GM21737 (cell line): ENCODE measurements at regions not wholly inside any gene's neighbourhood (a gene's known extent, or its start where the extent isn't known, plus 50 kb on each side); places are given as distances from the start of the nearest gene placed in this dataset.

Experiments
- ATAC-seq: cut with Tn5 transposase; IDR thresholded peaks from one replicate; pipeline ENCODE4 v1.9.1; 2021; ENCODE audit warnings: mild to moderate bottlenecking, moderate library complexity; ENCODE audit not compliant: unreplicated experiment

GRCh38 chr21:43318841-43319781, 107.8 kb downstream of the SIK1 start:
- ATAC-seq = no peak

GRCh38 chr21:43318368-43318767, 108.6 kb downstream of the SIK1 start:
- ATAC-seq = no peak

GRCh38 chr21:43317959-43318358, 109.0 kb downstream of the SIK1 start:
- ATAC-seq = no peak

GRCh38 chr21:43317254-43317748, 109.6 kb downstream of the SIK1 start:
- ATAC-seq = no peak

GRCh38 chr21:43316156-43316845, 110.6 kb downstream of the SIK1 start:
- no peak for ATAC-seq

- no peak for ATAC-seq
Measured at GRCh38 chr21:43315244-43316137, 111.4 kb downstream of the SIK1 start.

GRCh38 chr21:43313939-43314405, 113.0 kb downstream of the SIK1 start:
- no peak for ATAC-seq

- ATAC-seq = no peak
Measured at GRCh38 chr21:43313221-43313938, 113.6 kb downstream of the SIK1 start.

GRCh38 chr21:43312751-43313169, 114.2 kb downstream of the SIK1 start:
- ATAC-seq = peak; percentile 60

- ATAC-seq = no peak
Measured at GRCh38 chr21:43312011-43312410, 114.9 kb downstream of the SIK1 start.

- no peak for ATAC-seq
Measured at GRCh38 chr21:43311301-43311817, 115.6 kb downstream of the SIK1 start.

GRCh38 chr21:43308815-43309283, 118.1 kb downstream of the SIK1 start:
- no peak for ATAC-seq

GRCh38 chr21:43308101-43308814, 118.7 kb downstream of the SIK1 start:
- ATAC-seq = no peak

- ATAC-seq = no peak
Measured at GRCh38 chr21:43307677-43308070, 119.3 kb downstream of the SIK1 start.

GRCh38 chr21:43306911-43307676, 119.8 kb downstream of the SIK1 start:
- ATAC-seq = peak; percentile 63

GRCh38 chr21:43306391-43306790, 120.5 kb downstream of the SIK1 start:
- no peak for ATAC-seq

GRCh38 chr21:43305811-43306311, 121.1 kb downstream of the SIK1 start:
- ATAC-seq = no peak

GRCh38 chr21:43305336-43305665, 121.6 kb downstream of the SIK1 start:
- no peak for ATAC-seq
